Lower leg skin (tissue), 4 donors: ENCODE measurements at regions not wholly inside any gene's neighbourhood (a gene's known extent, or its start where the extent isn't known, plus 50 kb on each side); places are given as distances from the start of the nearest gene placed in this dataset.

Source experiments
- DNase-seq, 2 donors: peaks; one replicate each; pipeline ENCODE4 v3.0.0-alpha.2; 2019; ENCODE audit warnings: low spot score in 2 of 2
- H3K4me3 ChIP-seq: fragments of 200-600 bp; sonication (generic); 2 replicates; pipeline ENCODE4 v1.5.1; 2017; ENCODE audit warnings: mild to moderate bottlenecking, low read depth; ENCODE audit not compliant: poor library complexity, severe bottlenecking
- POLR2A ChIP-seq, 2 donors: fragments of 450-650 bp; IDR thresholded peaks; one replicate each; pipeline ENCODE4 v1.6.1; 2016 to 2017; ENCODE audit warnings: antibody characterized with exemption in 2 of 2, mild to moderate bottlenecking in 1 of 2, moderate library complexity in 1 of 2
- WGBS, 2 donors: methylation state at CpG; one replicate each; pipeline ENCODE4 v1.1.5; 2018; 5-methylcytosine and 5-hydroxymethylcytosine counted together
- intact Hi-C: fragments of 100-400 bp; cut with DNase I; formaldehyde crosslinking; loops from one replicate; pipeline ENCODE4 v1.15.0; 2023; ENCODE audit warnings: low total_unique reads
- TF ChIP-seq, protein P1 (sequence below), 3 donors: fragments of 450-650 bp; IDR thresholded peaks; one replicate each; pipeline ENCODE4 v1.5.1; 2016; ENCODE audit warnings: antibody characterized with exemption in 3 of 3, mild to moderate bottlenecking in 3 of 3, moderate library complexity in 2 of 3

- intact Hi-C loops, result no loop called here
- WGBS, 2 donors, result 77 to 85% methylated on average over 1 of the region's 1 CpG
- no peak for TF ChIP-seq POLR2A (IDR thresholded peaks at IDR 0.05)
- TF ChIP-seq, protein P1, sequence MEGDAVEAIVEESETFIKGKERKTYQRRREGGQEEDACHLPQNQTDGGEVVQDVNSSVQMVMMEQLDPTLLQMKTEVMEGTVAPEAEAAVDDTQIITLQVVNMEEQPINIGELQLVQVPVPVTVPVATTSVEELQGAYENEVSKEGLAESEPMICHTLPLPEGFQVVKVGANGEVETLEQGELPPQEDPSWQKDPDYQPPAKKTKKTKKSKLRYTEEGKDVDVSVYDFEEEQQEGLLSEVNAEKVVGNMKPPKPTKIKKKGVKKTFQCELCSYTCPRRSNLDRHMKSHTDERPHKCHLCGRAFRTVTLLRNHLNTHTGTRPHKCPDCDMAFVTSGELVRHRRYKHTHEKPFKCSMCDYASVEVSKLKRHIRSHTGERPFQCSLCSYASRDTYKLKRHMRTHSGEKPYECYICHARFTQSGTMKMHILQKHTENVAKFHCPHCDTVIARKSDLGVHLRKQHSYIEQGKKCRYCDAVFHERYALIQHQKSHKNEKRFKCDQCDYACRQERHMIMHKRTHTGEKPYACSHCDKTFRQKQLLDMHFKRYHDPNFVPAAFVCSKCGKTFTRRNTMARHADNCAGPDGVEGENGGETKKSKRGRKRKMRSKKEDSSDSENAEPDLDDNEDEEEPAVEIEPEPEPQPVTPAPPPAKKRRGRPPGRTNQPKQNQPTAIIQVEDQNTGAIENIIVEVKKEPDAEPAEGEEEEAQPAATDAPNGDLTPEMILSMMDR (IDR thresholded peaks at IDR 0.05), result no peak
- H3K4me3 ChIP-seq, result no peak overlapping the region
- DNase-seq, result no peak
Observed at GRCh38 chr20:7237251-7237650, 469.8 kb downstream of the BMP2 start.

GRCh38 chr20:7240490-7240889 is 473.0 kb downstream of the BMP2 start:
- WGBS, 2 donors, result 82 to 85% methylated on average over 3 of the region's 3 CpGs

DNA sequence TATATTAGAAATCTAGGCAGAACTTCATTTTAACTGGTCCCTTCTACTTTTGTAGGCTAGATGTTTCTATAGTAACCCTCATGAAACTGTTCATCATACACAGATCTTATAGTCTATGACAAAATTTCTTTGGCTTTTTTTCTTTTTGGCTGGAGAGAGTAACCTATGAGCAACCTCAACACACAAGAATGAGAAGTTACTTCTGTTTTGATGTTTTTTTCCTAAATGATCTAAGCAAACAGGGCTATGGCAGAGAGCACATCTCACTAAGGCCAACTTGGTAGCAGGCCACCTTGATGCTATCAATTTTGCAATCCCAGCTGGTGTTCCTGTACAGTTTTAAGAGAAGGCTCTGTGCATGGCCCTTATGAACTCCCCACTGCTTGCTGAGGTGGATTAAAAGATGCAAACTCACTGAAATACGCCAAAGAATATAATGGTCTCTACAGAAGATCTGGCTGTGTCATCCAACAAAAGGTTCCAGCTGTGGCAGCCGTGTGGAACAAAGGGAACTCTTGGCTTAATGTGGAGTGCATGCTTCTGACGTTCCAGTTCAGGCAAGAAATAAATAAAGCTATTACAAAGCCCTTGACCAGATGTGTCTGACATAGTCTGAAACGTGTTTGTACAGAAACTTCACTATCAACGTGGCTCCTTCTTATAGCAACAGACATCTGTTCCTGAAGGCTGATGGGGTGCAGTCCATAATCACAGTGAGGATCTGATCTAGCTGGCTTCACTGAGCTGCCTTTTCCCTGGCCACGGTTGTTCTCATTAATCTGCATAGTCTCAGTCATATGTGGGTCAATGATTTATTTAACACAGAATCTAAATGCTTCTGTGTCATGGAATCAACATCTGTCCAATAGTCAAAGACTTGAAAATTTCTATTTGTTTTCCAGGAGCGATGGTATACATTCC is 481.1 kb downstream of the BMP2 start:
- DNase-seq, result no peak
- H3K4me3 ChIP-seq, result no peak overlapping the region
- WGBS, 2 donors, result 34 to 36% methylated on average over 7 of the region's 7 CpGs
- intact Hi-C loops, result no loop called here
- TF ChIP-seq, protein P1 (IDR thresholded peaks at IDR 0.05), result no peak
- TF ChIP-seq POLR2A (IDR thresholded peaks at IDR 0.05), result no peak

More at GRCh38 chr20:7240490-7240889, 473.0 kb downstream of the BMP2 start:
- TF ChIP-seq POLR2A (IDR thresholded peaks at IDR 0.05), result no peak
- TF ChIP-seq, protein P1 (IDR thresholded peaks at IDR 0.05), result no peak
- no peak overlapping the region for H3K4me3 ChIP-seq
- DNase-seq, result no peak
- intact Hi-C loops, result no loop called here

DNA sequence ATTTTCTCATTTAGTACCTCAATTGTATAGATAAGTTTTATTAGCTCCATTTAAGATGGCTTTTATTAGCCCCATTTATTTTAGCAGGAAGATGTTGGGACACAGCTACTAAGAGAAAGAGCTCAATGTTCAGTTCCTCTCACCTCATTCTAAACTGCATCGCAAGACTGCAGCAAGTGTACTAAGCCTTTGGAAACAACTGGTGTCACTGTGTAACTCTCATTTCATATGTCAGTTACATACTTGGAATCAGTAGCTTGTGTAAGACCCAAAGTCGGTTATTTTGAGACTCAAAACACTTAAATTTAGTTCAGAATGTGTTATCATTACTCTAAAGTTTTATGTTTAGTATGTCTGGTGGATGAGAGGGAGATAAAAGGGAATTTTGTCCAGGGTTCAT is 482.9 kb downstream of the BMP2 start:
- intact Hi-C loops, result no loop called here
- no peak for DNase-seq
- no peak overlapping the region for H3K4me3 ChIP-seq
- TF ChIP-seq, protein P1 (IDR thresholded peaks at IDR 0.05), result no peak
- TF ChIP-seq POLR2A (IDR thresholded peaks at IDR 0.05), result no peak
- 86 to 92% methylated on average over 2 of the region's 2 CpGs for whole genome bisulfite sequencing, 2 donors

DNA sequence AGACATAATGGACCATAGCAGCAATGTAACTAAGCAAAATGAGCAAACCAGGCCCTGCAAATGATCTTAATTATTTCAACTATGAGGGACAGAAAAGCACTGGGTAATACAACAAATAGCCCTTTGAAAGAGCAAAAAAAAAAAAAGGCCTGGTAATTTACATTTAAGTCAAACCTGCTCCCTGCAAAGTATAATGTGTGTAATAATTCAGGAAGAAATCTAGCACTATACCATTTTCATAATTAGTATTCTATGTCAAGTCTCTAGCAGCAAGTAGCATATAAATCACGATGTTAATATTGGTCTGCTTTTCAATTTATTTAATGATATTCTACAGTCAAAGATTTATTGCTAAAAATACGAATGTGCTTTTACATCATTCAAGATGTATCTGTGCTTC is 489.6 kb downstream of the BMP2 start:
- DNase-seq, result no peak
- H3K4me3 ChIP-seq, result no peak overlapping the region
- WGBS, 2 donors, result 53 to 64% methylated on average over 2 of the region's 2 CpGs
- TF ChIP-seq, protein P1 (IDR thresholded peaks at IDR 0.05), result no peak
- TF ChIP-seq POLR2A (IDR thresholded peaks at IDR 0.05), result no peak
- intact Hi-C loops, result no loop called here
